HFFc6 (cell line): ENCODE measurements at regions not wholly inside any gene's neighbourhood (a gene's known extent, or its start where the extent isn't known, plus 50 kb on each side); places are given as distances from the start of the nearest gene placed in this dataset.

Source experiments
- DNase-seq: peaks from one replicate; pipeline ENCODE4 v3.0.0-alpha.2; 2018
- H3K27ac Mint-ChIP-seq: 2 replicates; pipeline ENCODE4 v1.8.0; 2020; ENCODE audit warnings: mild to moderate bottlenecking, mixed read lengths
- H3K27me3 Mint-ChIP-seq: 2 replicates; pipeline ENCODE4 v1.8.0; 2021; ENCODE audit warnings: mild to moderate bottlenecking, moderate library complexity, mixed read lengths; ENCODE audit not compliant: insufficient read depth
- H3K36me3 Mint-ChIP-seq: 2 replicates; pipeline ENCODE4 v1.8.0; 2021; ENCODE audit warnings: low read depth, mixed read lengths
- H3K4me1 Mint-ChIP-seq: 2 replicates; pipeline ENCODE4 v1.8.0; 2020; ENCODE audit warnings: low read depth, mixed read lengths
- H3K4me3 Mint-ChIP-seq: 2 replicates; pipeline ENCODE4 v1.8.0; 2020; ENCODE audit warnings: mild to moderate bottlenecking, moderate library complexity, mixed read lengths
- H3K9me3 Mint-ChIP-seq: 2 replicates; pipeline ENCODE4 v1.8.0; 2020; ENCODE audit warnings: mild to moderate bottlenecking, mixed read lengths
- CTCF ChIP-seq: fragments of 200-600 bp; sonication (generic); IDR thresholded peaks from 2 replicates; pipeline ENCODE4 v1.5.0; 2021; ENCODE audit warnings: antibody characterized with exemption, mild to moderate bottlenecking

- Mint-ChIP-seq H3K27me3 (peaks cover 4% of the 10 kb centered on the region), H3K4me3 (no peak overlapping the region), H3K36me3 (no peaks in the 10 kb centered on the region; the same call in 1 of the 2 replicates), H3K9me3 (peaks cover 18% of the 10 kb centered on the region), H3K4me1 (no peaks in the 10 kb centered on the region), H3K27ac (no peak overlapping the region)
- no peak for TF ChIP-seq CTCF
- no peak for DNase-seq
Measured at GRCh38 chr11:71182791-71183677, 69.3 kb downstream of the SHANK2 start.

GRCh38 chr11:71181566-71181965, 70.8 kb downstream of the SHANK2 start:
- H3K4me1 Mint-ChIP-seq, result no peaks in the 10 kb centered on the region
- DNase-seq, result no peak
- H3K4me3 Mint-ChIP-seq, result no peak overlapping the region
- H3K36me3 Mint-ChIP-seq, result peaks cover 5% of the 10 kb centered on the region
- H3K27ac Mint-ChIP-seq, result no peak overlapping the region
- TF ChIP-seq CTCF, result no peak
- peaks cover 4% of the 10 kb centered on the region for H3K27me3 Mint-ChIP-seq
- H3K9me3 Mint-ChIP-seq, result peaks cover 22% of the 10 kb centered on the region

- Mint-ChIP-seq H3K27ac (no peak overlapping the region), H3K9me3 (peaks cover 22% of the 10 kb centered on the region)
Measured at GRCh38 chr11:71180694-71181470, 71.5 kb downstream of the SHANK2 start.

GRCh38 chr11:71179877-71180605, 72.3 kb downstream of the SHANK2 start:
- DNase-seq, result no peak
- H3K4me1 Mint-ChIP-seq, result no peaks in the 10 kb centered on the region
- H3K27ac Mint-ChIP-seq, result no peak overlapping the region
- peaks cover 26% of the 10 kb centered on the region for H3K9me3 Mint-ChIP-seq
- H3K36me3 Mint-ChIP-seq, result peaks cover 9% of the 10 kb centered on the region
- no peak for TF ChIP-seq CTCF
- peaks cover 4% of the 10 kb centered on the region for H3K27me3 Mint-ChIP-seq
- no peak overlapping the region for H3K4me3 Mint-ChIP-seq

More at GRCh38 chr11:71180694-71181470, 71.5 kb downstream of the SHANK2 start:
- no peak overlapping the region for H3K4me3 Mint-ChIP-seq
- no peak for TF ChIP-seq CTCF
- H3K4me1 Mint-ChIP-seq, result no peaks in the 10 kb centered on the region
- peaks cover 9% of the 10 kb centered on the region for H3K36me3 Mint-ChIP-seq
- DNase-seq, result no peak
- H3K27me3 Mint-ChIP-seq, result peaks cover 4% of the 10 kb centered on the region

GRCh38 chr11:71178076-71178475, 74.3 kb downstream of the SHANK2 start:
- Mint-ChIP-seq H3K9me3 (peaks cover 35% of the 10 kb centered on the region), H3K27me3 (peaks cover 4% of the 10 kb centered on the region), H3K4me3 (no peak overlapping the region), H3K27ac (no peak overlapping the region), H3K36me3 (peaks cover 9% of the 10 kb centered on the region), H3K4me1 (no peaks in the 10 kb centered on the region)
- DNase-seq, result no peak
- no peak for TF ChIP-seq CTCF
